Fibroblast of pulmonary artery (primary cell): ENCODE measurements at regions not wholly inside any gene's neighbourhood (a gene's known extent, or its start where the extent isn't known, plus 50 kb on each side); places are given as distances from the start of the nearest gene placed in this dataset.
"Not testable (repeated sequence)": the region's sequence is repeated elsewhere in the genome, so short reads cannot be mapped to it uniquely, and the experiment has no call there.

Experiments
- DNase-seq: peaks from one replicate; pipeline ENCODE4 v3.0.0-alpha.2; 2010; ENCODE audit warnings: low read depth
- H3K4me3 ChIP-seq: replicated peaks from 2 replicates; pipeline ENCODE4 v1.5.1; 2011; ENCODE audit warnings: low read depth, mild to moderate bottlenecking, control low read depth, low read length, moderate library complexity
- CTCF ChIP-seq: IDR thresholded peaks from 2 replicates; pipeline ENCODE4 v1.5.1; 2011; ENCODE audit warnings: mild to moderate bottlenecking, control low read depth, low read length, inconsistent platforms; ENCODE audit errors: missing control alignments

GRCh38 chr9:91512235-91512634 is 88.6 kb upstream of the NFIL3 start:
- not testable (repeated sequence) for H3K4me3 ChIP-seq, DNase-seq

- no peak for TF ChIP-seq CTCF
- no peak overlapping the region for H3K4me3 ChIP-seq
- DNase-seq = peak; percentile 31
Observed at GRCh38 chr9:91503673-91504081, 80.0 kb upstream of the NFIL3 start.

DNA sequence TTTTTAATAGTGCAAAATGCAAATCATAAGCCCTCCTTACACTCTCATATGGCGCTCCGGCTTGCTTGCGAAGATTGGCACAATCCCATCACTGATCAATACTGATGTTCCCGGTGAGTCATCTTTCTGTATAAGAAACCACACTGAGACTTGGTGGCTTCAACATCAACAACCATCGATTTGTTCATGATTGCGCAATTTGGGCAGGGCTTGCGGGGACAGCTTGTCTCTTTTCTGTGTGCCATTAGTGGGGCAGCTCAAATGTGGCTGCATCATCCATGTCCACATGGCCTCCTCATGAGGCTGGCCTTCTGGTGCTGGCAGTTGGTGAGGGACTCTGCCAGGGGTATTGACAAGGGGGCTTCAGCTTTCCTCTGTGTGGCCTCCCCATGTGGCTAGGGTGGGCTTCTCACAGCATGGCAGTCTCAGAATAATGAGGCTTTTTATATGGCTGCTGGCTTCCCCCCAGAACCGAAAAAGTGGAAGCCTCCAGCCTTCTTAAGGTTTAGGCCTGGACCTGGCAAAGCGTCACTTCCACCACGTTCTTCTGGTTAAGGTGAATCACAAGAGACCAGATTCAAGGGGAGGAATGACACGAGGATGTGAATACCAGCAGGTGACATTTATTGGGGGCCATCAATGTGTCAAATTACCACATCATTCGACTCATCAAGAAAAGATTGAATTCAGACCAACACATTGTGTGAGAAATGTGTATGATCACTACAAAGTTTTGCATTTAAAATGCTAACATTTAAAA is 79.5 kb upstream of the NFIL3 start:
- no peak for DNase-seq
- no peak overlapping the region for H3K4me3 ChIP-seq
- TF ChIP-seq CTCF = no peak

DNA sequence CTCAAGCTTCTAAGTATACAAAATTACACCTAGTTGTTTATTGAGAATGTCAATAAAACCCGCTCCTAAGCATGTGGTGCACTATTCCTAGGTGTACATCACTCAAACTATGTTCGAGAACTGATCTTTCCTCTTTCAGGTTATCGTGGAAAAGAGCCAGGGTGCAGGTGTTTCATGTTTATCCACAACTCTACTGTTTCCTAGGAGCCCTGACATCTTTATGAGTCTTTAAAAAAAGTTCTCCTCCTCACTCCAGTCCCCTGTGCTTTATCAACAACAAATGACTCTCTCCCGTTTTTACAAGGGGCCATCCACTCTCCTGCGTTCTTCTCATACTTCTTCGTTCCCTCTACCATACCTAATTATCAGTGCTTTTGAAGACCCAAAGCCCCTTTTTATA is 78.8 kb upstream of the NFIL3 start:
- no peak for TF ChIP-seq CTCF
- no peak for DNase-seq
- no peak overlapping the region for H3K4me3 ChIP-seq

DNA sequence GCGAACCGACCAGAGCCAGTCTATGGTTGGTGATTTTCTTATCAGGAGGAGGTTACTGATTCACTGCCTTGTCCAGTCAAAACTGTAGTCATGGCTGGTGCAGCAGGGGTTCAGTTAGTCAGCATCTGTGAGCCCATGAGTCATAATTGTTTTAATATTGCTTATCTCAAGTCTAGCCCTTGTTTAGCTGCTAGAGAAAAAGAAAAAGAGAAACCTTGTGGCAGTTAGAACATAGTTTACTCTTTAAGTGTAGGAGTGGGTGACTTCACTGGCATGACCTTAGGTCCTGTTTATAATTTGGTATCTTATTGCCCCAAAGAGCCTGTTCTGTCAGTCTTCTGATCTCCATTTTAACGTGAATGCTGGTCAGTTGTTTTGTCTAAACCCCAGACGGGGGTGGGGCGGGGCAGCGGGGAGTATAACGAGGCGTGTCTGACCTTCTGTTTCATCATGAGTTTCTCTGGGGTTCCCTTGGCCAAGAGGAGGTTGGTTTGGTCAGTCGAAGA is 76.9 kb upstream of the NFIL3 start:
- DNase-seq = peak; percentile 81
- TF ChIP-seq CTCF = no peak

DNA sequence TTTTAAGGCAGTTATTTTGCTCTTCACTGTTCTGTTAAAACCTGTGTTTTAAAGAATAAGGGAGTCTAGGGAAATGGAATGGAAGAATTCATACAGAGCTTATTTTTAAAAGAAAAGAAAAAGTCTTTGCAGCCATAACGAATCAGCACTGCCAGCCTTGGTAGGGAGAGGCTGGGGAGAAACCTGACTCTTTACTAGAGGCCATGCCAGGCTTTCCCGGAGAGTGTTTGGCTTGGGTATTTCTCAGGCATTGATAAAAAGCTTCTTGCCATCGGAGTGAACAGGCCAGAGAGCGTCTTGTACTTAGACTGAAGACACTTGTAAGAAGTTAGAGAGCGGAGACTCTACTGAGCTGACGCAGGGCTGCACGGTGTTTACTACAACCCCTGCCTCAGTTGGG is 72.7 kb upstream of the NFIL3 start:
- DNase-seq = no peak
- H3K4me3 ChIP-seq = no peak overlapping the region
- no peak for TF ChIP-seq CTCF

More for the DNA sequence above, 76.9 kb upstream of the NFIL3 start:
- peak overlapping the region; percentile 21 for H3K4me3 ChIP-seq

- no peak overlapping the region for H3K4me3 ChIP-seq
- no peak for TF ChIP-seq CTCF
- DNase-seq = peak; percentile 89
Observed at GRCh38 chr9:91495450-91495849, 71.8 kb upstream of the NFIL3 start.
